MCF 10A (cell line): ENCODE measurements at regions not wholly inside any gene's neighbourhood (a gene's known extent, or its start where the extent isn't known, plus 50 kb on each side); places are given as distances from the start of the nearest gene placed in this dataset.
"Not testable (repeated sequence)": the region's sequence is repeated elsewhere in the genome, so short reads cannot be mapped to it uniquely, and the experiment has no call there.

Experiments
- BruUV-seq: library from RNA; stranded (reverse); fragments of 400-500 nt; replicated peaks from 2 replicates; lab custom pipeline; 2021; lab: Mats Ljungman, UMichigan
- CTCF ChIA-PET: fragments of 300-600 bp; sonication (Branson Sonifier 250); formaldehyde crosslinking; extraction: SDS; loops from one replicate; lab custom pipeline; 2021; ENCODE audit warnings: antibody characterized with exemption, inconsistent platforms; lab: Yijun Ruan, JAX
- POLR2A ChIA-PET: fragments of 300-600, 350-650 bp; sonication (Branson Sonifier 250); formaldehyde crosslinking; extraction: SDS; loops from one replicate; lab custom pipeline; 2020; ENCODE audit warnings: antibody characterized with exemption, inconsistent platforms; lab: Yijun Ruan, JAX
- DNase-seq: peaks from one replicate; pipeline ENCODE4 v3.0.0-alpha.2; 2018; ENCODE audit not compliant: unreplicated experiment
- H3K27ac Mint-ChIP-seq: one replicate; pipeline ENCODE4 v1.8.0; 2022; ENCODE audit warnings: mild to moderate bottlenecking, low read depth, mixed read lengths; ENCODE audit not compliant: unreplicated experiment
- H3K27me3 Mint-ChIP-seq: one replicate; pipeline ENCODE4 v1.8.0; 2022; ENCODE audit warnings: mixed read lengths; ENCODE audit not compliant: insufficient read depth, unreplicated experiment
- H3K36me3 Mint-ChIP-seq: one replicate; pipeline ENCODE4 v1.8.0; 2022; ENCODE audit warnings: mild to moderate bottlenecking, moderate library complexity, mixed read lengths; ENCODE audit not compliant: insufficient read depth, unreplicated experiment
- H3K4me1 Mint-ChIP-seq: one replicate; pipeline ENCODE4 v1.8.0; 2022; ENCODE audit warnings: mixed read lengths; ENCODE audit not compliant: insufficient read depth, unreplicated experiment
- H3K4me3 Mint-ChIP-seq: one replicate; pipeline ENCODE4 v1.8.0; 2022; ENCODE audit warnings: mild to moderate bottlenecking, moderate library complexity, mixed read lengths; ENCODE audit not compliant: unreplicated experiment
- H3K9me3 Mint-ChIP-seq: one replicate; pipeline ENCODE4 v1.8.0; 2022; ENCODE audit warnings: mixed read lengths; ENCODE audit not compliant: unreplicated experiment
- intact Hi-C: fragments of 100-400 bp; cut with micrococcal nuclease; formaldehyde crosslinking; loops from 2 replicates; pipeline ENCODE4 v1.14.1; 2022
- TF ChIP-seq, protein P1 (sequence below): fragments of 200-600 bp; IDR thresholded peaks from one replicate; pipeline ENCODE4 v1.8.0; 2022; ENCODE audit warnings: antibody characterized with exemption, mild to moderate bottlenecking; ENCODE audit not compliant: unreplicated experiment

DNA sequence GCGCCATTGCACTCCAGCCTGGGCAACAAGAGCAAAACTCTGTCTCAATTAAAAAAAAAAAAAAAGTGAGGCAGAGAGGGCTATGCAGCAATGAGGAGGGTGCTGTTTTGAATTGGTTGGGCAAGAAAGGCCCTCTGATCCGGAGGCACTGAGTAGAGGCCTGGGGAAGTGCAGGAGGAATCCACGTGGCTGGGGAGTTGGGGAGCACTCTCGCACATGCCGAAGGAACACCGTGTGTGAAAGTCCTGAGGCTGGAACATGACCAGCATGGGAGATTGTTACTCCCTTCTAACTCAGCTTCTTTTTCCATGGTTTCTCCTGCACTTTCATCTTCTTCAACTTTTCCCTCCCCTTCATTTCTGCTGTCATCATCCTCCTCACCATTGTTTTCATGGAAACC, 347.9 kb upstream of the HS6ST1 start:
- ChIA-PET POLR2A (no interaction called here), CTCF (no interaction called here)
- no peak overlapping the region for H3K4me3 Mint-ChIP-seq
- TF ChIP-seq, protein P1, sequence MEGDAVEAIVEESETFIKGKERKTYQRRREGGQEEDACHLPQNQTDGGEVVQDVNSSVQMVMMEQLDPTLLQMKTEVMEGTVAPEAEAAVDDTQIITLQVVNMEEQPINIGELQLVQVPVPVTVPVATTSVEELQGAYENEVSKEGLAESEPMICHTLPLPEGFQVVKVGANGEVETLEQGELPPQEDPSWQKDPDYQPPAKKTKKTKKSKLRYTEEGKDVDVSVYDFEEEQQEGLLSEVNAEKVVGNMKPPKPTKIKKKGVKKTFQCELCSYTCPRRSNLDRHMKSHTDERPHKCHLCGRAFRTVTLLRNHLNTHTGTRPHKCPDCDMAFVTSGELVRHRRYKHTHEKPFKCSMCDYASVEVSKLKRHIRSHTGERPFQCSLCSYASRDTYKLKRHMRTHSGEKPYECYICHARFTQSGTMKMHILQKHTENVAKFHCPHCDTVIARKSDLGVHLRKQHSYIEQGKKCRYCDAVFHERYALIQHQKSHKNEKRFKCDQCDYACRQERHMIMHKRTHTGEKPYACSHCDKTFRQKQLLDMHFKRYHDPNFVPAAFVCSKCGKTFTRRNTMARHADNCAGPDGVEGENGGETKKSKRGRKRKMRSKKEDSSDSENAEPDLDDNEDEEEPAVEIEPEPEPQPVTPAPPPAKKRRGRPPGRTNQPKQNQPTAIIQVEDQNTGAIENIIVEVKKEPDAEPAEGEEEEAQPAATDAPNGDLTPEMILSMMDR: no peak
- intact Hi-C loops: no loop called here
- no peaks in the 10 kb centered on the region for H3K27me3 Mint-ChIP-seq
- peaks cover 11% of the 10 kb centered on the region for H3K9me3 Mint-ChIP-seq
- DNase-seq: no peak
- no TSS peak for BruUV-seq
- H3K27ac Mint-ChIP-seq: no peak overlapping the region
- peaks cover 10% of the 10 kb centered on the region for H3K36me3 Mint-ChIP-seq
- H3K4me1 Mint-ChIP-seq: no peaks in the 10 kb centered on the region

DNA sequence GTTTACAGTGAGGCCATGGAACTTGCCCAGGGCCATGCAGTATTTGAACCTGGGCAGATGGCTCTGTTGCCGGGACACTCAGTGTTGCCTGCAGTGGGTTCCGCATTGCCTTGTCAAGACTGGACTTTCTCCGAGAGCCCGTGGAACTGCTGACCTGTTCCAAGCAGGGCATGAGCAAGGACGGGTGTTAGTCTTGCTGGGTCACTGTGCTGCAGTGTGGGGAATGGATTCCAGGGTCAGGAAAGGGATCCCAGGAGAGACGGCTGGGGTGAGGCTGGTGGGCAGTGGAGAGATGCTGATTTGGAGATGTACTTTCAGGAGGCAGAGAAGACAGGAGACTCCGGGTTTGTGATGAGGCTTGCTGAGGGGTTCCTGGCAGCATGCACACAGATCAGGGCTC, 348.7 kb upstream of the HS6ST1 start:
- H3K27ac Mint-ChIP-seq: no peak overlapping the region
- BruUV-seq: no TSS peak
- no peaks in the 10 kb centered on the region for H3K27me3 Mint-ChIP-seq

DNA sequence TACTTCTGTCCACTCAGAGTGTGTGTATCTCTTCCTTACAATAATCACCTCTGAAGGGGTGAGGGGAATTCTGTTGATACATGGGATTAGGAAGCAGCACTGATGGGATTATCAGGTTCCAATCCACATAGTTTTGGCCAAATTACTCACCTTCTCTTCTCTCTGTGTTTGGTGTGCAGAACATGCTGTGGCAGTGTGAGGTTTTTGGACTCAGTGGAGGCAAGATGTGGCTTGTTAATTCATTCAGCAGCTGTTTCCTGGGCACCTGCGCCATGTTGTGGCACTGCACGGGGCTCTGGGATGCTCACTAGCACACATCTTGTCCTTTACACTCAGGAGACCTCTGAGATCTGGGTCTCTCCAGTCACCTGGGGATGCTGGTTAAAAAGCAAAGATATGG, 350.3 kb upstream of the HS6ST1 start:
- ChIA-PET CTCF (no interaction called here), POLR2A (no interaction called here)
- peaks cover 10% of the 10 kb centered on the region for H3K36me3 Mint-ChIP-seq
- H3K4me1 Mint-ChIP-seq: no peaks in the 10 kb centered on the region
- TF ChIP-seq, protein P1: no peak
- H3K9me3 Mint-ChIP-seq: peaks cover 19% of the 10 kb centered on the region
- no peak overlapping the region for H3K27ac Mint-ChIP-seq
- H3K27me3 Mint-ChIP-seq: no peaks in the 10 kb centered on the region
- intact Hi-C loops: no loop called here
- no TSS peak for BruUV-seq
- no peak for DNase-seq
- no peak overlapping the region for H3K4me3 Mint-ChIP-seq

More for the DNA sequence above, 348.7 kb upstream of the HS6ST1 start:
- Mint-ChIP-seq H3K36me3 (peaks cover 10% of the 10 kb centered on the region), H3K9me3 (peaks cover 11% of the 10 kb centered on the region), H3K4me1 (no peaks in the 10 kb centered on the region), H3K4me3 (no peak overlapping the region)
- POLR2A ChIA-PET: no interaction called here
- CTCF ChIA-PET: no interaction called here
- intact Hi-C loops: no loop called here
- TF ChIP-seq, protein P1: no peak
- no peak for DNase-seq

DNA sequence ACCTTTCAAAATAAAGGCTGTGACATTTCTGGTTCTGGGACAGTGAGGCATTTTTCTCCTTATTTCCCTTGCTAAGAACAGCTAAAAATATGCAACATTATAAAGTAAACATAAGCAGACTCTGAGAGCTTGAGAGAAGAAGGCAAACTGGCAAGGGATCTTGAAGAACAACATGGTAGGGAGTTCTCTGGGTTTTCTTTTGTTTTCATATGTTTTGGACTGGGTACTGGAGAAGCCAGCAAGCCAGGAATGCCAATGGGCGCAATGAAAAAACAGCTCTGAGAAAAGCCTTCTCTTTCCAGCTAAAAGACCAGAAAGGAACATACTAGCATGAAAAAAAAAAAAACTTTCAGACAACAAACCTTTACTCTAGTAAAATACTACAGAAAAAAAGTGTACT, 351.4 kb upstream of the HS6ST1 start:
- TF ChIP-seq, protein P1: no peak
- H3K4me1 Mint-ChIP-seq: no peaks in the 10 kb centered on the region
- intact Hi-C loops: no loop called here
- no peak overlapping the region for H3K4me3 Mint-ChIP-seq
- no peak overlapping the region for H3K27ac Mint-ChIP-seq
- no TSS peak for BruUV-seq
- CTCF ChIA-PET: interaction anchor here (0.6 to 0.7 kb wide), 2 partner anchors 119 to 219 kb away, joined by 3 read pairs; no protein-coding TSS in a partner anchor
- no peak for DNase-seq
- peaks cover 6% of the 10 kb centered on the region for H3K36me3 Mint-ChIP-seq
- POLR2A ChIA-PET: no interaction called here
- H3K27me3 Mint-ChIP-seq: no peaks in the 10 kb centered on the region
- peaks cover 25% of the 10 kb centered on the region for H3K9me3 Mint-ChIP-seq

DNA sequence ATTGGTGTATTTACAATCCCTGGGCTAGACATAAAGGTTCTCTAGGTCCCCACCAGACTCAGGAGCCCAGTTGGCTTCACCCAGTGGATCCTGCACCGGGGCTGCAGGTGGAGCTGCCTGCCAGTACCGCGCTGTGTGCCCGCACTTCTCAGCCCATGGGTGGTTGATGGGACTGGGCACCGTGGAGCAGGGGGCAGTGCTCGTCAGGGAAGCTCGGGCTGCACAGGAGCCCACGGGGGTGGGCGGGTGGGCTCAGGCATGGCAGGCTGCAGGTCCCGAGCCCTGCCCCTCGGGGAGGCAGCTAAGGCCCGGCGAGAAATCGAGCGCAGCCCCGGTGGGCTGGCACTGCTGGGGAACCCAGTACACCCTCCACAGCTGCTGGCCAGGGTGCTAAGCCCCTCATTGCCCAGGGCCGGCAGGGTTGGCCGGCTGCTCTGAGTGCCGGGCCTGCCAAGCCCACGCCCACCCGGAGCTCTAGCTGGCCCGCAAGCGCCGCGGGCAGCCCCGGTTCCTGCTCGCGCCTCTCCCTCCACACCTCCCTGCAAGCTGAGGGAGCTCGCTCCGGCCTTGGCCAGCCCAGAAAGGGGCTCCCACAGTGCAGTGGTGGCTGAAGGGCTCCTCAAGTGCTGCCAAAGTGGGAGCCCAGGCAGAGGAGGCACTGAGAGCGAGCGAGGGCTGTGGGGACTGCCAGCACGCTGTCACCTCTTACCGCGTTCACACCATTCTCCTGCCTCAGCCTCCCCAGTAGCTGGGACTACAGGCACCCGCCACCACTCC, 353.5 kb upstream of the HS6ST1 start:
- DNase-seq, H3K27me3 Mint-ChIP-seq, H3K27ac Mint-ChIP-seq, H3K36me3 Mint-ChIP-seq, H3K4me1 Mint-ChIP-seq, POLR2A ChIA-PET, H3K4me3 Mint-ChIP-seq, BruUV-seq, intact Hi-C loops: not testable (repeated sequence)
- CTCF ChIA-PET: interaction anchor here (0.6 kb wide), 1 partner anchor 866 kb away, joined by 3 read pairs; no protein-coding TSS in a partner anchor
- H3K9me3 Mint-ChIP-seq: peaks cover 21% of the 10 kb centered on the region

DNA sequence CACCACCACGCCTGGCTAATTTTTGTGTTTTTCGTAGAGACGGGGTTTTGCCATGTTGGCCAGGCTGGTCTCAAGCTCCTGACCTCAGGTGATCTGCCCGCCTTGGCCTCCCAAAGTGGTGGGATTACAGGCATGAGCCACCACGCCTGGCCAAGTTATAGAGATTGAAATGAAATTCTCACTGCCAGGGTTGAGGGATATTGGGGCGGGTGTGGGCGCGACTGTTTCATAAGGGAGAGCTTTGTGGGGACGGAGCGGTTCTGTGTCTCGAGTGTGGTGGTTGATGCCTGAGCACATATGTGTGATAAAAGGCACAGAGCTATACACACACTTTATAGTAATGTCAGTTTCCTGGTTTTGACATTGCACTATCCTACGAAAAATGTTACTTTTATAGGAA, 361.0 kb upstream of the HS6ST1 start:
- DNase-seq, intact Hi-C loops, POLR2A ChIA-PET, BruUV-seq, H3K36me3 Mint-ChIP-seq, H3K27ac Mint-ChIP-seq, H3K4me3 Mint-ChIP-seq, H3K9me3 Mint-ChIP-seq, H3K27me3 Mint-ChIP-seq, H3K4me1 Mint-ChIP-seq: not testable (repeated sequence)
- CTCF ChIA-PET: interaction anchor here (0.7 kb wide), 1 partner anchor 19 kb away, joined by 3 read pairs; no protein-coding TSS in a partner anchor
